ENCODE measurements at regions not wholly inside any gene's neighbourhood (a gene's known extent, or its start where the extent isn't known, plus 50 kb on each side); places are given as distances from the start of the nearest gene placed in this dataset.

GRCh38 chr14:94992046-94992445, 165.3 kb downstream of the DICER1 start:
- no peak for DNase-seq

GRCh38 chr14:94989946-94990345, 167.4 kb downstream of the DICER1 start:
- no peak for DNase-seq

- no peak for DNase-seq
Observed at GRCh38 chr14:94989417-94989816, 167.9 kb downstream of the DICER1 start.

GRCh38 chr14:94987409-94987808, 169.9 kb downstream of the DICER1 start:
- no peak for DNase-seq

- DNase-seq = no peak
Observed at GRCh38 chr14:94979891-94980290, 177.4 kb downstream of the DICER1 start.

GRCh38 chr14:94977016-94977415, 180.3 kb downstream of the DICER1 start:
- DNase-seq = no peak

GRCh38 chr14:94975366-94975765, 182.0 kb downstream of the DICER1 start:
- DNase-seq = no peak

- DNase-seq = no peak
Observed at GRCh38 chr14:94974893-94975292, 182.4 kb downstream of the DICER1 start.

GRCh38 chr14:94974422-94974821, 182.9 kb downstream of the DICER1 start:
- DNase-seq = no peak

GRCh38 chr14:94971750-94972149, 185.6 kb downstream of the DICER1 start:
- DNase-seq = no peak

GRCh38 chr14:94970941-94971730, 186.2 kb downstream of the DICER1 start:
- no peak for DNase-seq

- no peak for DNase-seq
Observed at GRCh38 chr14:94969766-94970165, 187.6 kb downstream of the DICER1 start.

- no peak for DNase-seq
Observed at GRCh38 chr14:94966868-94967267, 190.5 kb downstream of the DICER1 start.

GRCh38 chr14:94966344-94966743, 191.0 kb downstream of the DICER1 start:
- no peak for DNase-seq

- DNase-seq = no peak
Observed at GRCh38 chr14:94965551-94966313, 191.6 kb downstream of the DICER1 start.

GRCh38 chr14:94964931-94965330, 192.4 kb downstream of the DICER1 start:
- no peak for DNase-seq

GRCh38 chr14:94964181-94964580, 193.1 kb downstream of the DICER1 start:
- no peak for DNase-seq

- no peak for DNase-seq
Observed at GRCh38 chr14:94963051-94963450, 193.1 kb upstream of the GSC start.

GRCh38 chr14:94962166-94962575, 192.3 kb upstream of the GSC start:
- DNase-seq = no peak

GRCh38 chr14:94961386-94962165, 191.7 kb upstream of the GSC start:
- DNase-seq = no peak

GRCh38 chr14:94960285-94961001, 190.5 kb upstream of the GSC start:
- DNase-seq = no peak

GRCh38 chr14:94953541-94954260, 183.8 kb upstream of the GSC start:
- DNase-seq = no peak
